Sigmoid colon (tissue), 6 donors: ENCODE measurements at regions not wholly inside any gene's neighbourhood (a gene's known extent, or its start where the extent isn't known, plus 50 kb on each side); places are given as distances from the start of the nearest gene placed in this dataset.

ENCODE experiments used
- DNase-seq: peaks from one replicate; pipeline ENCODE4 v3.0.0-alpha.2; 2019
- H3K27ac ChIP-seq, 4 donors: fragments of 200-600 bp; sonication (generic); one replicate each; pipeline ENCODE4 v1.5.1; 2016 to 2019; ENCODE audit warnings: mild to moderate bottlenecking in 1 of 4
- H3K27me3 ChIP-seq, 3 donors: fragments of 200-600 bp; sonication (generic); one replicate each; pipeline ENCODE4 v1.5.1; 2019; ENCODE audit warnings: mild to moderate bottlenecking in 1 of 3
- H3K36me3 ChIP-seq, 4 donors: fragments of 200-600 bp; sonication (generic); one replicate each; pipeline ENCODE4 v1.5.1; 2016 to 2019
- H3K4me1 ChIP-seq, 4 donors: fragments of 200-600 bp; sonication (generic); one replicate each; pipeline ENCODE4 v1.5.1; 2017 to 2019
- H3K4me3 ChIP-seq, 4 donors: fragments of 200-600 bp; sonication (generic); one replicate each; pipeline ENCODE4 v1.5.1; 2017 to 2019; ENCODE audit warnings: mild to moderate bottlenecking in 2 of 4, moderate library complexity in 1 of 4
- H3K9me3 ChIP-seq, 4 donors: fragments of 200-600 bp in 3 of 4; sonication (generic) in 3 of 4; one replicate each; pipeline versions ENCODE4 v1.5.1 to v1.6.1; 2013 to 2019
- EP300 ChIP-seq, 4 donors: sonication (generic); formaldehyde crosslinking; IDR thresholded peaks; one replicate each; pipeline ENCODE4 v1.6.1; 2017; ENCODE audit warnings: antibody characterized with exemption in 4 of 4
- POLR2A ChIP-seq, 2 donors: fragments of 450-650 bp; IDR thresholded peaks; one replicate each; pipeline ENCODE4 v1.6.1; 2016; ENCODE audit warnings: antibody characterized with exemption in 2 of 2, mild to moderate bottlenecking in 2 of 2, moderate library complexity in 2 of 2
- POLR2AphosphoS5 ChIP-seq, 4 donors: sonication (generic); formaldehyde crosslinking; IDR thresholded peaks; one replicate each; pipeline ENCODE4 v1.6.1; 2017; ENCODE audit warnings: antibody characterized with exemption in 4 of 4
- WGBS, 2 donors: extraction: QIAGEN DNeasy Blood & Tissue Kit; methylation state at CpG; one replicate each; pipeline ENCODE4 v1.1.7; 2013; 5-methylcytosine and 5-hydroxymethylcytosine counted together
- intact Hi-C: fragments of 100-400 bp; cut with DNase I; formaldehyde crosslinking; loops from one replicate; pipeline ENCODE4 v1.15.1; 2023
- TF ChIP-seq, protein P1 (sequence below), 4 experiments: fragments of 450-650 bp in 3 of 4; fragments of 200-600 bp in 1 of 4; IDR thresholded peaks; one replicate each; pipeline ENCODE4 v1.5.1; 2016 to 2019; ENCODE audit warnings: antibody characterized with exemption in 4 of 4, mild to moderate bottlenecking in 3 of 4, moderate library complexity in 2 of 4
- donor health status: healthy with polysubstance abuse.
- donor health status: healthy.

DNA sequence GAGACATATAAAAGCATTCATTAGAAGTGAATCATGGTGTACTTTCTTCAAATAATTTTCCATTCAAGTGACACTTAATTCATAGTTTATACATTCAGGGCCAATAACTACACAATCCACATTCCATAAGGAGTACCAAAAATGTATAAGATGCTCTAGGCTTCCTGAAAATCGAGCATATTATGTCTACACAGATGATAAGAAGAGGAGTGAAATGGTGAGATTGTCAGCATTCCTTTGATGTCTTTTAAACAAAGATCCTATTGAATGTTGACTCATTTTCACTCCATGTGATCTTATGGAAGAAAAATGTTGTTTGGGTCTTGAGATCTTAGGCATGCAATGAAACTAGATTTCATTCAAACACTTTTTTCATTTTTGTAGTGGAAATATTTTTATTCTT is 843.2 kb downstream of the KCNA4 start:
- no peak for DNase-seq
- Histone ChIP-seq H3K27ac (no peak overlapping the region), H3K27me3 (no peaks in the 10 kb centered on the region), H3K4me3 (no peak overlapping the region), H3K4me1 (peaks cover 0 to 4% (median 0%) of the 10 kb centered on the region in 4 donors), H3K9me3 (no peaks in the 10 kb centered on the region), H3K36me3 (no peaks in the 10 kb centered on the region)
- TF ChIP-seq, protein P1, sequence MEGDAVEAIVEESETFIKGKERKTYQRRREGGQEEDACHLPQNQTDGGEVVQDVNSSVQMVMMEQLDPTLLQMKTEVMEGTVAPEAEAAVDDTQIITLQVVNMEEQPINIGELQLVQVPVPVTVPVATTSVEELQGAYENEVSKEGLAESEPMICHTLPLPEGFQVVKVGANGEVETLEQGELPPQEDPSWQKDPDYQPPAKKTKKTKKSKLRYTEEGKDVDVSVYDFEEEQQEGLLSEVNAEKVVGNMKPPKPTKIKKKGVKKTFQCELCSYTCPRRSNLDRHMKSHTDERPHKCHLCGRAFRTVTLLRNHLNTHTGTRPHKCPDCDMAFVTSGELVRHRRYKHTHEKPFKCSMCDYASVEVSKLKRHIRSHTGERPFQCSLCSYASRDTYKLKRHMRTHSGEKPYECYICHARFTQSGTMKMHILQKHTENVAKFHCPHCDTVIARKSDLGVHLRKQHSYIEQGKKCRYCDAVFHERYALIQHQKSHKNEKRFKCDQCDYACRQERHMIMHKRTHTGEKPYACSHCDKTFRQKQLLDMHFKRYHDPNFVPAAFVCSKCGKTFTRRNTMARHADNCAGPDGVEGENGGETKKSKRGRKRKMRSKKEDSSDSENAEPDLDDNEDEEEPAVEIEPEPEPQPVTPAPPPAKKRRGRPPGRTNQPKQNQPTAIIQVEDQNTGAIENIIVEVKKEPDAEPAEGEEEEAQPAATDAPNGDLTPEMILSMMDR (IDR thresholded peaks at IDR 0.05), result no peak
- TF ChIP-seq EP300 (IDR thresholded peaks at IDR 0.05) (no peak), POLR2AphosphoS5 (IDR thresholded peaks at IDR 0.05) (no peak), POLR2A (IDR thresholded peaks at IDR 0.05) (no peak)
- intact Hi-C loops, result no loop called here
- 15 to 38% methylated on average over 1 of the region's 1 CpG for WGBS, 2 donors

DNA sequence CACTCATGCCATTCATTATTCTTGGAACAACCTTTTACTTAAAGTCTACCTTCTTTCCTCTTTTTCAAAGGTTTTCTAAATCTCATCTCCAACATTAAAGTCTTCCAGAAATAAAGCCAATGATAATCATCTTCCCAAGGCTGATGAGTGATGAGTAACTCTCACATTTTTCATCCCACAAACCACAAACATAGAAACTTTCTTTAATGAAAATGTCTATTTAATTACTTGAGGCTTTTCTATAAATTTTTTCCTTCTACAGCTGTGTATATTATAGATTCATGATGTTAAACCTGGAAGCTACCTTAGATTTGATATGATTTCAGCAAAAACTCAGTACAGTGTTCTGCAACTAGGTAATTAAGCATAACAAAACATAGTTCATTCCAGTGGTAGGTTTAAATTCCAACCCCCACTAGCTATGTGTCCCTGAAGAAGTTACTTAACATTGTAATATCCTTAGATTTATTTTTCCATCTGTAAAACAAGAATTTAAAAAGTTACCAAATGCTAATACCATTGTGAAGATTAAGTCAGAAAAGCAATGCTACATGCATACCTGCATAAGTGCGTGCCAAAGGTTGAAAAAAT is 845.4 kb downstream of the KCNA4 start:
- Histone ChIP-seq H3K27ac (no peak overlapping the region), H3K9me3 (no peaks in the 10 kb centered on the region), H3K4me1 (peaks cover 0 to 4% (median 0%) of the 10 kb centered on the region in 4 donors), H3K36me3 (no peaks in the 10 kb centered on the region), H3K4me3 (no peak overlapping the region), H3K27me3 (no peaks in the 10 kb centered on the region)
- TF ChIP-seq POLR2A (IDR thresholded peaks at IDR 0.05), result no peak
- TF ChIP-seq EP300 (IDR thresholded peaks at IDR 0.05), result no peak
- TF ChIP-seq POLR2AphosphoS5 (IDR thresholded peaks at IDR 0.05), result no peak
- TF ChIP-seq, protein P1 (IDR thresholded peaks at IDR 0.05), result no peak
- intact Hi-C loops, result no loop called here
- 94% methylated on average over 1 of the region's 1 CpG for WGBS, 2 donors
- DNase-seq, result no peak

DNA sequence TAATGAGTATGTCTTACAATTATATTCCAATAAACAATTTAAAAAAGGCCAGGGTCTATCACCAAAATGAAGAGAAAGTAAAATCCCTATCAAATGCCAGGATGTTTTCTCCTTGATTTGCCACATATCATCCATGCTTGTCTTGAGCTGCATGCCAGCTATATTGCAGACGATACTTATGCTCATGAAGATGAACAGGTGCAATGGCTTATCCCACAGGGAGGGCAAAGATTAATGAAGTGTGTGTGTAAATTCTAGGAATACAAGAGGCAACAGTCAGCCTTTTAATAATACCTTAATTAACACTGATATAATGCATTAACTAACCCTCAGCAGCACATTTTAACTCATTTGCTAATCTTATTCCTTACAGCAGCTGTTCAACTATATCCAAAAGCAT is 850.5 kb downstream of the KCNA4 start:
- Histone ChIP-seq H3K27me3 (no peaks in the 10 kb centered on the region), H3K4me3 (no peak overlapping the region), H3K4me1 (no peaks in the 10 kb centered on the region), H3K9me3 (no peaks in the 10 kb centered on the region), H3K36me3 (no peaks in the 10 kb centered on the region), H3K27ac (no peak overlapping the region)
- no peak for DNase-seq
- TF ChIP-seq POLR2AphosphoS5 (IDR thresholded peaks at IDR 0.05), result no peak
- TF ChIP-seq, protein P1 (IDR thresholded peaks at IDR 0.05), result no peak
- TF ChIP-seq POLR2A (IDR thresholded peaks at IDR 0.05), result no peak
- no peak for TF ChIP-seq EP300 (IDR thresholded peaks at IDR 0.05)
- 79 to 89% methylated on average over 1 of the region's 1 CpG for WGBS, 2 donors
- intact Hi-C loops, result no loop called here

DNA sequence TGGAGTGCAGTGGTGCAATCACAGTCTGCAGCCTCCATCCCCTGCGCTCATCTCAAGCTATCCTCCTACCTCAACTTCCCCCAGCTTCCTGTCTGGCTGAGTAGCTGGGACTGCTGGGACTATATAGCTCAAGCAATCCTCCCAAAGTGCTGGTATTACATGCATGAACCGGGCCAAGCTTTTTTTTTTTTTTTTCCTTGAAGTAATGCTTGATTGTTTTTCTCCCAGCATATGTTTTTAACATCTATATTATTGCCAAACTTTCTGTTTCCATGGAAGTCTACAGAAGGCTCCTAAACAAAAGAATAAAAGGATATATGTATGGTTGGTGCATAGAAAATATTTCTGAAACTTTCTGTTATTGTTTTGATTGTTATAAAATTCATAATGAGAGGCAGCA is 853.6 kb downstream of the KCNA4 start:
- Histone ChIP-seq H3K27me3 (no peaks in the 10 kb centered on the region), H3K36me3 (no peaks in the 10 kb centered on the region), H3K4me3 (no peak overlapping the region), H3K9me3 (no peaks in the 10 kb centered on the region), H3K4me1 (no peaks in the 10 kb centered on the region), H3K27ac (no peak overlapping the region)
- TF ChIP-seq POLR2A (IDR thresholded peaks at IDR 0.05), result no peak
- TF ChIP-seq, protein P1 (IDR thresholded peaks at IDR 0.05), result no peak
- TF ChIP-seq POLR2AphosphoS5 (IDR thresholded peaks at IDR 0.05), result no peak
- TF ChIP-seq EP300 (IDR thresholded peaks at IDR 0.05), result no peak
- no peak for DNase-seq
- intact Hi-C loops, result no loop called here
- WGBS, 2 donors, result 82 to 87% methylated on average over 2 of the region's 2 CpGs

DNA sequence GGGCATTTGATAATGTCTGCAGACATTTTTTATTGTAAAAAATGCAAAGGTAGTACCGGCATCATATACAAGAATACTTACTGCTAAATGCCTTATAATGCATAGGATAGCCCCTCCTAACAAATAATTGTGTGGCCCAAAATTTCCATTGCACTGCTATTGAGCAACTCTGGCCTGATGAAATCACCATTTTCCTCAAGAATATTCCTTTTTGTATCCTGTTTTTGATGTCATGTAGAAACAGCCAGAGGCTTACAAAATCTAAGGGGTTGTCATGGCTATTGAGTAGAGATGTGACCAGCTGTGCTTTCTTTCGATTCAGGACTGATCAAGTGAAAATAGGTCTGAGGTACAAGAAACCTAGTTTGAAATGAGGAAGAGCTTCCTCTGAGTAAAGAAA is 854.3 kb downstream of the KCNA4 start:
- H3K27me3 ChIP-seq, result no peaks in the 10 kb centered on the region
- intact Hi-C loops, result no loop called here
- no peak overlapping the region for H3K4me3 ChIP-seq
- DNase-seq, result no peak
- H3K27ac ChIP-seq, result no peak overlapping the region
- H3K9me3 ChIP-seq, result no peaks in the 10 kb centered on the region
- TF ChIP-seq EP300 (IDR thresholded peaks at IDR 0.05), result no peak
- TF ChIP-seq, protein P1 (IDR thresholded peaks at IDR 0.05), result no peak
- TF ChIP-seq POLR2AphosphoS5 (IDR thresholded peaks at IDR 0.05), result no peak
- no peak for TF ChIP-seq POLR2A (IDR thresholded peaks at IDR 0.05)
- H3K4me1 ChIP-seq, result no peaks in the 10 kb centered on the region
- WGBS, 2 donors, result 84 to 90% methylated on average over 2 of the region's 2 CpGs
- H3K36me3 ChIP-seq, result no peaks in the 10 kb centered on the region
